Naive B cell (primary cell): ENCODE measurements at regions not wholly inside any gene's neighbourhood (a gene's known extent, or its start where the extent isn't known, plus 50 kb on each side); places are given as distances from the start of the nearest gene placed in this dataset.

ENCODE experiments used
- ATAC-seq, 2 donors: fragments of 150-1000 bp; cut with Tn5 transposase; 2 replicates each; pipeline ENCODE4 v1.10.0; 2021; ENCODE audit warnings: low read depth in 2 of 2, mild to moderate bottlenecking in 2 of 2, moderate library complexity in 2 of 2
- DNase-seq: peaks from one replicate; pipeline ENCODE4 v3.0.0; 2022
- H3K27ac Mint-ChIP-seq, 6 donors: one replicate each; pipeline ENCODE4 v1.8.0; 2020 to 2022; ENCODE audit warnings: mild to moderate bottlenecking in 6 of 6, mixed read lengths in 6 of 6, moderate library complexity in 5 of 6, inconsistent platforms in 2 of 6
- H3K27me3 Mint-ChIP-seq, 3 donors: one replicate each; pipeline ENCODE4 v1.8.0; 2021 to 2022; ENCODE audit warnings: mixed read lengths in 3 of 3, mild to moderate bottlenecking in 1 of 3
- H3K36me3 Mint-ChIP-seq, 2 donors: one replicate each; pipeline ENCODE4 v1.8.0; 2020 to 2022; ENCODE audit warnings: mixed read lengths in 2 of 2, inconsistent platforms in 1 of 2, mild to moderate bottlenecking in 1 of 2
- H3K4me1 Mint-ChIP-seq, 3 donors: one replicate each; pipeline ENCODE4 v1.8.0; 2020 to 2022; ENCODE audit warnings: mixed read lengths in 3 of 3, inconsistent platforms in 1 of 3, mild to moderate bottlenecking in 1 of 3, moderate library complexity in 1 of 3
- H3K4me3 Mint-ChIP-seq, 8 donors: one replicate each; pipeline ENCODE4 v1.8.0; 2020 to 2022; ENCODE audit warnings: mild to moderate bottlenecking in 8 of 8, mixed read lengths in 8 of 8, moderate library complexity in 8 of 8, inconsistent platforms in 2 of 8
- H3K9me3 Mint-ChIP-seq, 7 donors: one replicate each; pipeline ENCODE4 v1.8.0; 2020 to 2022; ENCODE audit warnings: mixed read lengths in 7 of 7, mild to moderate bottlenecking in 5 of 7, inconsistent platforms in 2 of 7, moderate library complexity in 1 of 7

DNA sequence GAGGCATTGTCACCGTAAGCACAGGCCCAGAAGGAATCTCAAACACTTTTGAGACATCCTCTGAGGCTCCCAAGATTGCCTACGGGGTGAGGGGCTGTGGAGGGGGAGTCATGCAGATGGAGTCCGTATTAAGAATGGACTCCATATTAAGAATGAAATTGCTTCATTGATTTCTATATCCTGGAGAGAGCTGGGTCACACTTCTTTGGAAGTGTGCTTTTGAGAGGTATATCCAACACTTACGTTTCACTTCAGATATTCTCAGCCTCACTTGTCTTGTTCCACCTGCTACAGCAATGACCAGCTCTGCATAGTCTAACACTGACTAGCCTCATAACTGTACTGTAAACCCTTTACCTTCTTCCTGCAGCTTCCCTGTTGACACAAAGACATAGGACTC is 62.6 kb upstream of the ARHGAP5 start:
- H3K4me3 Mint-ChIP-seq: no peak overlapping the region
- no peaks in the 10 kb centered on the region for H3K4me1 Mint-ChIP-seq
- DNase-seq (no peak), ATAC-seq (no peak)
- no peaks in the 10 kb centered on the region for H3K36me3 Mint-ChIP-seq
- H3K27ac Mint-ChIP-seq: no peak overlapping the region
- no peaks in the 10 kb centered on the region for H3K9me3 Mint-ChIP-seq
- H3K27me3 Mint-ChIP-seq: peaks cover 0 to 8% (median 5%) of the 10 kb centered on the region in 3 donors

DNA sequence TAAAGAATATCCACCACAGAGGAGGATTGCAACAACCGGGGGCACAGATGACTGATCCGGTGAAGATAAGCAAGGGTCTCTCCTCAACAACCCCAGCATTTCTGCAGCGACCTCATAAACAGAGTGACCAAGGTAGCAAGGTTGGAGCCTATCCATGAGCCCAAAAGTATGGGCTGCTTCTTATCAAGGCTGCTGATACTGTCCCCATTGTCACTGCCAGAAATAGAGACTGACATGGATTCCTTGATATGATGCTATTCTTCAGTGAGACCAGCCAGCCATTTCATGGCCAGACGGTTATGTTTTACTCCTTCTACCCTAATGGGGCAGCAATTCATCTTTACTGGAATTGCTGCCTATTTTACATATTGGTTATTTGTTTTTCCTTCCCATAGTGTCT is 61.9 kb upstream of the ARHGAP5 start:
- no peaks in the 10 kb centered on the region for H3K4me1 Mint-ChIP-seq
- ATAC-seq (no peak), DNase-seq (no peak)
- H3K36me3 Mint-ChIP-seq: no peaks in the 10 kb centered on the region
- H3K9me3 Mint-ChIP-seq: no peaks in the 10 kb centered on the region
- no peak overlapping the region for H3K27ac Mint-ChIP-seq
- peaks cover 0 to 8% (median 5%) of the 10 kb centered on the region in 3 donors for H3K27me3 Mint-ChIP-seq
- H3K4me3 Mint-ChIP-seq: no peak overlapping the region

DNA sequence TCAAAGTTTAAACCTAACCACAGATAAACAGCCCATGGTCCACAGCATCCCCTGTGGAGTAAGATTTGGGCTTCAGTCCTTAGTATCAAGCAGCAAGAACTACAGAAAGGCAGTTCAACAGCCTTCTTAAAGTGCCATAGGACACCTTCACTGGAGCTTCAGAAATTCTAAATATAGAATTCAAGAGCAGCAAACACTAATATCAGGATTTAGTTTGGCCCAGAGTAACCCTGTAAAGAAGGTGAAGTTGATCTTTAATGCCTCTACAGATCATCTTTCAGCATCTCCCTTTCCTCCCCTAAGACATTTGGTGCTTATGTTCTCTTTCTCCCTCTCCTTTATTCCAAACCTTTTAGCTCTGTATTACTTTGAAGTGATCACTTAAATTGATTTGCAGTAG is 59.5 kb upstream of the ARHGAP5 start:
- DNase-seq (no peak), ATAC-seq (no peak)
- no peak overlapping the region for H3K4me3 Mint-ChIP-seq
- H3K27me3 Mint-ChIP-seq: peaks cover 0 to 6% (median 5%) of the 10 kb centered on the region in 3 donors
- no peaks in the 10 kb centered on the region for H3K36me3 Mint-ChIP-seq
- H3K4me1 Mint-ChIP-seq: no peaks in the 10 kb centered on the region
- H3K9me3 Mint-ChIP-seq: no peaks in the 10 kb centered on the region
- H3K27ac Mint-ChIP-seq: no peak overlapping the region

GRCh38 chr14:32018391-32019092 is 58.6 kb upstream of the ARHGAP5 start:
- H3K4me1 Mint-ChIP-seq: no peaks in the 10 kb centered on the region
- no peak overlapping the region for H3K4me3 Mint-ChIP-seq
- H3K9me3 Mint-ChIP-seq: no peaks in the 10 kb centered on the region
- H3K27ac Mint-ChIP-seq: no peak overlapping the region
- no peaks in the 10 kb centered on the region for H3K36me3 Mint-ChIP-seq
- ATAC-seq (no peak), DNase-seq (no peak)
- H3K27me3 Mint-ChIP-seq: no peaks in the 10 kb centered on the region

GRCh38 chr14:32019276-32019675 is 57.8 kb upstream of the ARHGAP5 start:
- H3K9me3 Mint-ChIP-seq: no peaks in the 10 kb centered on the region
- no peak overlapping the region for H3K27ac Mint-ChIP-seq
- no peaks in the 10 kb centered on the region for H3K36me3 Mint-ChIP-seq
- H3K4me1 Mint-ChIP-seq: no peaks in the 10 kb centered on the region
- DNase-seq (no peak), ATAC-seq (no peak)
- no peak overlapping the region for H3K4me3 Mint-ChIP-seq
- no peaks in the 10 kb centered on the region for H3K27me3 Mint-ChIP-seq

GRCh38 chr14:32020882-32021281 is 56.2 kb upstream of the ARHGAP5 start:
- H3K36me3 Mint-ChIP-seq: no peaks in the 10 kb centered on the region
- peaks cover 1 to 3% (median 2%) of the 10 kb centered on the region in 3 donors for H3K27me3 Mint-ChIP-seq
- no peak for ATAC-seq
- no peaks in the 10 kb centered on the region for H3K4me1 Mint-ChIP-seq
- no peak overlapping the region for H3K27ac Mint-ChIP-seq
- no peak for DNase-seq
- no peaks in the 10 kb centered on the region for H3K9me3 Mint-ChIP-seq
- no peak overlapping the region for H3K4me3 Mint-ChIP-seq

- H3K36me3 Mint-ChIP-seq: no peaks in the 10 kb centered on the region
- peaks cover 4 to 7% (median 7%) of the 10 kb centered on the region in 3 donors for H3K27me3 Mint-ChIP-seq
- H3K4me3 Mint-ChIP-seq: no peak overlapping the region
- no peaks in the 10 kb centered on the region for H3K4me1 Mint-ChIP-seq
- H3K9me3 Mint-ChIP-seq: no peaks in the 10 kb centered on the region
- ATAC-seq: no peak
- no peak overlapping the region for H3K27ac Mint-ChIP-seq
- DNase-seq: no peak
Measured at GRCh38 chr14:32021341-32021740, 55.8 kb upstream of the ARHGAP5 start.

DNA sequence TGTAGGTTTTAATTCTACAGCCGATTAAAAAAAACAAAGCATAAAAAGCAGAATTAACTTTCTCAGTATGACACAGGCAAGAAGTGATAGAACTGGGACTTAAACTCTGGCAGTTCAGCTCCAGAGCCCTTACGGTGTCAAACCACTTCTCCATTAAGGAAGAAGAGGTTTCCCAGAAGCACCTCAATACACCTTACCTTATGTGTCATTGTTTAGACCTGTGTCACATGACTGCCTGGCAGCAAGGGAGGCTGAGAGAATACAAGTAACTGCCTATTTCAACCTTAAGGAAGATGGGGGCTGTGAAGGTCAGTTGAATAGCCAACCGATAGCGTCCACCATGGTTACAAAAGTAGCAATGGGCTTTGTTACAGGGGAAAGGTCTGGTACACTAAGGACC is 54.6 kb upstream of the ARHGAP5 start:
- Mint-ChIP-seq H3K4me3 (no peak overlapping the region), H3K4me1 (no peaks in the 10 kb centered on the region), H3K36me3 (no peaks in the 10 kb centered on the region), H3K27ac (no peak overlapping the region), H3K27me3 (peaks cover 4 to 13% (median 9%) of the 10 kb centered on the region in 3 donors), H3K9me3 (no peaks in the 10 kb centered on the region)
- no peak for DNase-seq
- no peak for ATAC-seq

GRCh38 chr14:32022938-32023466 is 54.1 kb upstream of the ARHGAP5 start:
- H3K4me3 Mint-ChIP-seq: no peak overlapping the region
- no peak overlapping the region for H3K27ac Mint-ChIP-seq
- no peaks in the 10 kb centered on the region for H3K4me1 Mint-ChIP-seq
- no peaks in the 10 kb centered on the region for H3K9me3 Mint-ChIP-seq
- no peaks in the 10 kb centered on the region for H3K36me3 Mint-ChIP-seq
- peaks cover 4 to 13% (median 9%) of the 10 kb centered on the region in 3 donors for H3K27me3 Mint-ChIP-seq
- DNase-seq (no peak), ATAC-seq (no peak)

GRCh38 chr14:32023540-32023939 is 53.6 kb upstream of the ARHGAP5 start:
- Mint-ChIP-seq H3K36me3 (no peaks in the 10 kb centered on the region), H3K27ac (no peak overlapping the region), H3K27me3 (peaks cover 4 to 13% (median 9%) of the 10 kb centered on the region in 3 donors), H3K9me3 (no peaks in the 10 kb centered on the region), H3K4me1 (peaks cover 4 to 5% (median 5%) of the 10 kb centered on the region in 3 donors), H3K4me3 (no peak overlapping the region)
- DNase-seq (no peak), ATAC-seq (no peak)

DNA sequence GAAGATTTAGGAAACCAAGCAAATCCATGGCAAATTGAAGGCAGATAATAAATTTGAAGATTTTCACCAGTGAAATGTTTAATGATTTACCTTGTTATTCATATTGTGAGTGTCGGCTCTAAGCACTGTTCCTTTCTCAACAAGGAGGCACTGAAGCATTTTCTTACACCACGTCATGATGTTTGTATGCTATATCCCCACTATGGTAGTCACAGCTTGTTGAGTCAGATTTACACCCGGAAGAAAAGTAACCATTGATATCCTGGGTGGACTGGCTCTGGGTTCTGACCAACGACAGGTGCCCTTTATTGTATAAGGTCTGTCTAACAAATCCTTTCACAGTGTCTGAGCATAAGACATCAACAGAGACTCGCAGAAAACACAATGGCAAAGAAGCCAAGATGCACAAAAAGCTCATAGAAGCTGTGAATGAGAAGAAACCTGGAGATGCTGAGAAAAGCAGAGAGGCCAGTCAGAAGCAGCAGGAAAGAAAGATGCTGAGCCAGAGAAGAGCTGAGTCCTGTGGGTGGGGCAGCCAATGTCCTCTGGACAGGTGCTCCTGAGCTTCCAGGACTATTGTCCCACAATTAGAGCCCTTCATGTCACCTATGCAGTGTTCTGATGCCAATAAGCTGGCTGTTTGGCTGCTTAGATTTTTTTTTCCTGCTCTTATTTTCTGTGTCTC is 49.7 kb upstream of the ARHGAP5 start:
- ATAC-seq: no peak
- Mint-ChIP-seq H3K36me3 (no peaks in the 10 kb centered on the region), H3K27ac (no peak overlapping the region), H3K4me3 (no peak overlapping the region), H3K27me3 (peaks cover 4 to 13% (median 9%) of the 10 kb centered on the region in 3 donors), H3K4me1 (peaks cover 7 to 12% (median 10%) of the 10 kb centered on the region in 3 donors), H3K9me3 (no peaks in the 10 kb centered on the region)
- no peak for DNase-seq
